Embryonic facial prominence (tissue), 1 donor: ENCODE measurements at regions not wholly inside any gene's neighbourhood (a gene's known extent, or its start where the extent isn't known, plus 50 kb on each side); places are given as distances from the start of the nearest gene placed in this dataset.

Source experiments
- DNase-seq: peaks from one replicate; pipeline ENCODE4 v3.0.0-alpha.2; 2016; ENCODE audit errors: extremely low spot score

DNA sequence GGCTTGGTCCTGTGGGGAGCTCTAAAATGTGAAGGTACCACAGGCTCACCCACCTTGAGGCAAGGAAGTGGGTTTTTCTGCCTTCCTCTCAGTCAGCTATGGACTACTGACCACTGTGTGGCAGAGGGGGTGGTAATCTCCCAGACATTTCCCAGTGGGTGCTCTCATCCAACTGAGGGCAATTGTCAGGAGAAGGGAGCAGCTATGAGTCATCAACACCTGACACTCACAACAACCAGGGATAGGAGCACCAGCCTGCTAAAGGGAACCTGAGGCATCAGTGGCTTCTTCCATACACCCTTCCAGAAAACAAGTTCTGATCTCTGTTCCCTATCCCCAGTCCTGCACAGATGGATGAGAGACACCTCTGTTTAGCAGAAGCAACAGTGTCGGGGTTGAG, 468.8 kb downstream of the BCOR start:
- DNase-seq: no peak

DNA sequence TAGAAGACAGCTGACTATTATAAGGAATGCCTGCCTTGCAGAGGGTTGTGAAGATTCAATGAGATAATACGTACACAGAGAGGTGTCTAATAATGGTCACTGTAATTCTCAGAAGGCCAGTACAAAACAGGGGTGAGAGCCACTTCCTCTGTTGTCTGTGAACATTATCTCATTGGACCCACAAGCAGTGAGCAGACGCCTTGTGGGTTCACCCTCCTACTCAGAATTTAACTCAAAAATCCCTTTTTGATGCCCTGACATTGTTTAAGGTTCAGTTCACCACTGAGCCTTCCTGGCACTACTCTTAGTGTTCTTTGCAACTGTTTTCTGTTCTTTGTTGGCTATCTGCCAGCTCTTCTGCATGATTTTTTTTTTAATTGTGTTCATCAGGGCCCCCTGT, 467.4 kb downstream of the BCOR start:
- DNase-seq: no peak

DNA sequence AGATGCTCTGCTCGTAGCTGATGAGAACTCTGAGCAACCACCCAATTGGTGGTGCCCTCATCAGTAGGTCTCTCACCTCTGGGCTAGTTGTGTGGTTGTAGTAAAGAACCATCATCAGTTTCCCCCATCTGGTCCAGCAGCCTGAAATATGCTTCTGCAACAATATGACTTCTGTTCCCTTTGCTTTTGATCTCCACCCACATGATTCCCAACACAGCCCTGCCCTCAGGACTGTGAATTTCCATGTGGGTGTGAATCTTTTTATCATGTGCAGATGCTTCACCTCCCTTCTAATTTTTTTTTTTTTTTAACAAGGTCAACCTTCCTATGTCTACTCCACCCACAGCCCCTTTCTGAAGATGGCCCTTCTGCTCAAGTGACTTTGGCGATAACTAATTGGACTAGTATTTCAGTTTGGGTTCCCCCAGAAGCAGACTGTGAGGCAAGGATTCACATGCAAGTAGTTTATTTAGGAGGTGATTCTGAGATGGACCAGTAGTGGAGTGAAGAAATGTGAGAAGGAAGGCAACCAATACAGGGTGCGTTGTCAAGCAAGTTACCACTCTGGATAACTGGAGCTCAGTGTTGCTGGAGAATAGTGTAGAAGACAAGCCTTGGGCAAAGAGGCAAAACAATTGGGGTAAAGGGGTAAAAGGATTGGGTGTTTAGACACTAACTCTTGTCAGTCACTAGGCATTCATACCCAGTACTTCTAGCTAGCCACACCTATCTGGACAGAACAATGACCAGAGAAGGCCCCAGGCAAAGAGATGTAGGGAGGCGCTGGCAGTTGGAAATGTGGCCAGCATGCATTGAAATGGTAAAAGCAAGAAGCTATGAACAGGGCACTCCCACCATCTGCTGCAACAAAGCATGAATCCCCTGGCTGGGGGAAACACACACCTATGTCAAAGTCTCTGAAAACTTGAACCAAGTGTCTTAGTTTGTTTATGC, 466.2 kb downstream of the BCOR start:
- no peak for DNase-seq

DNA sequence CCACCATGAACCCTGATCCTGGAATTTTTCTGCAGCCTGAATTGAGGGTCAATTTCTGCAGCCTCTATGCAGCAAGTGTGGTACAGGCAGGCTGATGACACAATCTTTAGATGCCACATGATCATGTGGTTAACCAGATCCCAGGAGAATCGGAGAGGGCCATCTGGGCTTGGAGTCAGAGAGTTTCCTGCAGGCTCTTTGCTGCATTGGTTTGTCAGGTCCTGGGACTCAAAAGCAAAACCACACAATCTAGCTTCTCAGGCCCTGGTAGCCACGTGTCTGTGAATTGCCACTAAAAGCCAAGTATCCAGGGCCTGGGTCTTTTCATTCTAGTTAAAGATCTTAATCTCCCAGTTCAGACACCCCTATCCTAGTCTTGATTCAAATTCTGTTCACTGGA, 464.5 kb downstream of the BCOR start:
- DNase-seq: no peak

DNA sequence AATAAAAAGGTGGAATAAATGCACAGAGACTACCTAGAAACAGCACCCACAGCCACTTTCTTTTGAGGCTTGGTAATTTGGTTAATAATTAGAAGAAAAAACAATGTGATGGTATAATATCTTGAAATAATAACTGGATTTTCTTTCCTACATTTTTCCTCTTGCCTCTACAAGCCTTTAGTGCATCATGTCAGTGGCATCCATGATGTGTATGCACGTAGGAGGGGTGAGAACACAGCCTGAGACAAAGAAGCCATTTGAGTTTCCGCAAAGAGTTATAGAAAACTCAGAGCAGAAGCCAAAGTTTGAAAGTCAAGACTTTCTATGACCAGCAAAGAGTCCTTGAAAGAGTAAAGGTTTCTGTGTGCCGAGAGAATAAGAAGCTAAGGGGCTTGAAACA, 461.3 kb downstream of the BCOR start:
- no peak for DNase-seq

DNA sequence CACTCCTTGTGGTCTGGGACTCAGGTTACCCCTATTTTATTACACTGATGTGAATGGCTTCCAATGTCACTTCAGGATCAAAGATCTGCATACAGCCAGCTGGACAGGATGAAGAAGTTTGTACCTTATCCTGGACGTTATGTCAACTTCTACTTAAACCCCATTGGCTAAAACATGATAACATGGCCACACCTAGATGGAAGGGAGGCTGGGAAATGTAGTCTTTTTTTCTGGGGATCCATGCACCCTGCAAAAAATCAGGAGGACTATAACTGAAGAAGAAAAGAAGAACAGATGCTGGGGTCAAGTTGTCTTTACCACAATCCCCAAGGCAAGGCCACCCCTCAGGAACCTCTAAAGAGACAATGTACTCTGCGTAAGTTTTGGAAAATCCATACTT, 459.2 kb downstream of the BCOR start:
- DNase-seq: no peak

DNA sequence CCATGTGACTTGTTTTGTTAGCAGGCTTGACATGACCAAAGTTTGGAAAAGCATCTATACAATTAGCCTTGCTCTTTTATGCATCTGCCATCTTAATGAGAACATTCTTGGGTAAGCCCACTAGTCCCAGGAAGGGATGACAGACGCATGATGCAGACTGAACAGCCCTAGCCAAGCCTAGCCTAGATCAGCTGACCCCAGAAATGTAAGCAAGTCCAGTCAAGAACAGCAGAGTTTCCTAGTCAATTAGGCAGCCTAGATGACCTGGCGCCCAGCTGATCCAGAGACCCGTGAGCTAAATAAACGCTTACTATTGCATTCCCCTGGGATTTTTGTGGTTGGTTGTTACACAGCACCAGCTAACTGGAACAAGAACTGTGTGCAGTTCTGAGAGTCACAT, 457.9 kb downstream of the BCOR start:
- DNase-seq: no peak

DNA sequence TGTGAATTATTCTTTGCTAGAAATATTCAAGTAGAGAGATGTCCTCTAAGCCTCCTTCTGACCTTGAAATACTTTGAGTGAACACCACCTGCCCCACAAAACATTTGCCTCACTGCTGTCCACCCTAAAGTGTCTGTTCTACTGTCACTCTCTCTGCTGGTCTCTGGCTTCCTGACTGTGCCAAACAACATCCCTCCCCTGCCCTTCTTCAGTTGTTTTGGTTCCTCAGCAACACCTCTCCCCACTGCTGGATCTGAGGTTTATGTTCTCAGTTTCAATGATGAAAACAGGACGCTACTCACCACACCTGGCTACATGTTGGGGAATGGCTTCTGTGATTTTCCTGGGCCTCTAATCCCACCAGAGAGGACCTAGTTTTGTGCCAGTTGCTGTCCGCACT, 456.9 kb downstream of the BCOR start:
- DNase-seq: no peak

DNA sequence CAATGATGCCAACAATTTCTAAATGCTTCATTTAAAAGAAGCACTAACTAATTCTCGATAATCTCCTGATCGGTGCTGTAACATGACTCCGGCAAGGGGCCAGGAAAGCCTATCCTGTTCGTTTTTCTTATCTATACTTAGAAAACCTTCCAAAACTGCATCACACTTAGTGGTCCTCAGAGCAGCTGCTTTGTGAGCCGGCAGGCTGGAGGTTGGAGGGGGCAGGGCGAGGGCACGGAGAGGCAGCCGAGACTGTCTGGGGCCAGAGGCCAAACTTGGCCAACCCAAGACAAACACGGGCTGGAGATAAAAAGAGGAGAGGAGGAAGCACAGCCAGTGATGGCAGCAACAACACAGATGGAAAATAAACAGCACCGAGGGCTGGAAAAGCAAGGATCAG, 455.7 kb downstream of the BCOR start:
- DNase-seq: no peak

DNA sequence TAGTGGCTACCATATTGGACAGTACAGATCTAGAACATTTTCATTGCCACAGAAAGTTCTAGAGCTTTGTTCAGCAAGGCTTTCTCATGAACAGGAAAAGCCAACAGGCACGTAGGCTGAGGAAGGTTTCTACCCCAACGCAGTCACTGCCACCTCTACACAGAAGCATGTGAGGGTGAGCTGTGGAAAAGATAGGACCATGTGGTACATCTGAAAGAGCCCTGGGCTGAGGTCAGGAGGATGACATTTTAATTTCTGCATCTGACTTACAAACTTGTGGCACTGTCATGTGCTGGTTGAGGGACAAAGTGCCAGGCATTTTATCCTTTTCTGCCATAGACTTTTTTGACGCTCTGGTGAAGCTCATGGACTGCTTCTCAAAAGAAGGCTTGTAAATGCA, 454.2 kb downstream of the BCOR start:
- no peak for DNase-seq

DNA sequence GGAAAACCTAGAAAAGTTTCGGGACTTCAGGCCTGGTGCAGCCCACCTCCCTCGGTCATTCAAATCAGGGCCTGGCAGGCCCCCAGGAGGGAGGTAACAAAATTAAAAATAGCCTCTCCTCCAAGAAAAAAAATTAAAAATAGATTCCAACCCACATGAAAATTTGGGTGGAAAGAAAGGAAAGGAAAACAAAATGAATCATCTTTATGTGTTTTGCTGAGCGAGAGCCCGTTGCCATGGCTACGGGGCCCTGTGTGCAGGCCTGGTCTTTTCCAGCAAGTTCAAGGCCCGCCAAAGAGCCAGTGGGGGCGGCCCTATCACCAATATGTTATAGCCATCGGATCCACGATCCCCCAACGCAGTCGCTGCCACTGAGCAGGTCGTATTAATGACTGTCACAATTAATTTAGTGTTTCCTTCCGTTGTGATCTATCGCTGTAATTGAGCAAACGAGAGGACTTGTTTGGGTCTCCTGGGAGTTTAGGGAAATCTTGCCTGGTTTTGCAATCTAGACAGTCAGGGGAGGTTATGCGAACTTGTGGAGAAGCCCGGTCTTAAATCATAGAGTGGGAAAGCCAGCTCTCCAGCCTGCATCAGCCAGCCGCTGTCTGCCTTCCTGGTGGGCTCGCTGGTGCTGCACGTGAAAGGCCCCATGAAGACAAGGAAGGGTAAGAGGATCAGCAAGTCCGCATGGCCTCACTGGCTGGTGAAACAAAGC, 452.4 kb downstream of the BCOR start:
- no peak for DNase-seq

DNA sequence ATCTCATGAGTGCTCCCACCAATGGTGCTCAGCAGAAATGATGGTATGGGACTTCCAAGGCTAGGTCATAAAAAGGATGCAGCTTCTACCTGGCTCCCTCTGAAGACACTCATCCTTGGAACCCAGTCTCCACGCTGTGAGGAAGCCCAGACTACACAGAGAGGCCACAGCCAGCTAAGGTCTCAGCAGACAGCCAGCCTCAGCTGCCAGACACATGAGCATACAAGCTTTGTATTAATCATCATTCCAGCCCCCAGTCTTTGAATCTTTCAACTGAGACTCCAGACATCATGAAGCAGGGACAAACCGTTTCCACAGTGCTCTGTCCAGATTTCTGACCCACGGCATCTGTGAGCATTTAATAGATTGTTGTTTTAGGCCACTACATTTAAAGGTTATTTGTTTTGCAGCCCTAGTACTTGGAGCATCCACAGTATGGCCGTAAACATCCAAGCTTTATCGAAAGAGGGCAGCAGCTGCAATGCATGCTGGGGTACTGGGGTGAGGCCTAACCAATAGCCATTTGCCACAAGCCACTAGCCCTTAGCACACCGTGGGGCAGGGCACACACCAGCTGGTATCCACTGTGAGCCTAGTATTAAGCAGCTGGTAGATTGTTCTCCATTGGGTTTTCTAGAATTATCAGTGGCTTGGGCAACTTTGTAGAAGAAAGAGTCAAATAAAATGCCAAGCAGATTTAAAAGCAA, 449.1 kb downstream of the BCOR start:
- DNase-seq: no peak

DNA sequence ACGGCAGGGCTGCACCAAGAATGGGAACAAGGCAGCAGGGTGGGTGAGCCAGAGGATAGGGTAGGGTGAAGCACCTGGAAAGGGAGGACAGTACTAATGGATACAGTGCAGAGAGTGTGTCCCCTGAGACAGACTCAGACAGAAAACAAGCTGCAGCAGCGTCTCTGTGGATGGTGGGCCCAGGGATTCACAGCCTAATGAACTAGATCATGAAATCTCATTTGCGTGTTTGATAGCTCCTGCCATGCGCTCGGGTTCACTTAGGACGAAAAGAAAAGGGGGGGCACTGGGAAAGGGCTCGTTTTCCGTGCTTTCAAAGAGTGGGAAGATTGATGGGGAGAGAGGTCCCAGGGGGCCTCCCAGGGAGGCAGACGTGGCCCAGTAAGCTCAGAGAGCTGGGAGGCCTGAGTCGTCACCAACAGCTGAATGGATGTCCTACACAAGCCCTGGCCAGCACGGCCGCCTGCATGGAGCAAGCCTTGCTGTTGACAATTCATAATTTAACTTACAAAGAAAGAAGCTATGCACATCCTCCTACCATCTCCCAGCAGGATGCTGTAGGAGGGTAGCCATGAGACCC, 446.9 kb downstream of the BCOR start:
- DNase-seq: no peak

DNA sequence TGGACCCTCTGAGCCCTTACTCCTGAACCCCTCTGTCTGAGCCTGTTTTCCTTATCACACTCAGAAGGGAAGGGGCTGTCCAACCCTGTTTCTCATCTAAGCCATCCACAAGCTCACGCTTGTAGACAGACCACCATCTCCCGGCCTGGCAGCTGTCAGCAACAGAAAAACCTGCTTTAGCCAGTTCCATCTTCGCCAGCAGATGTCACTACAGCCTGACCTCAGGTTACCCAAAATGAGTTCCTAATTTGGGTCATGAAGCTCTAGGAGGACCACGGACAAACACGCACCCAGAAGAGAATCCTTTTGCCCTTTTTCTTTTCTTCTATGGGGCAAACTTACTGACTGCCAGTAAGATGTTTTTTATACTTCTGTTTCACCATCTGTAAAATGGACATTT, 445.4 kb downstream of the BCOR start:
- no peak for DNase-seq

DNA sequence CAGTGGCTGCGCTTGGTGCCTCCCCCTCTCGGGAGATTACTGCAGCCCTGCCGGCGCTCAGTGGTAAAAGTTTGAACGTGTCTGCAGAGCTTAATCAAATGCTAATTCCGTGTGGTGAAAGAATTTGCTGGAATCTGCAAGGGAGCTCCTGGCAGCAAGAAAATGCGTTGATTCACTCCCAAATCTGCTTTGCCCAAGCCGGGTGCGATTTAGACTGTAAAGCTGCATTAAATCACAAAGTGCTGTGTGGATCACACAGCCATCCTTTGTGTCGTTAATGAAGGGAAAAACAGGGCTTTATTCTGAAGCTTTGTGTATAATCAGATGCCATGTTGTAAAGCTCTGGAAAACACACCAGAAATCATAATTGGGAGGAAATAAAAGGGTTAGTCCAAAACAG, 444.1 kb downstream of the BCOR start:
- no peak for DNase-seq

DNA sequence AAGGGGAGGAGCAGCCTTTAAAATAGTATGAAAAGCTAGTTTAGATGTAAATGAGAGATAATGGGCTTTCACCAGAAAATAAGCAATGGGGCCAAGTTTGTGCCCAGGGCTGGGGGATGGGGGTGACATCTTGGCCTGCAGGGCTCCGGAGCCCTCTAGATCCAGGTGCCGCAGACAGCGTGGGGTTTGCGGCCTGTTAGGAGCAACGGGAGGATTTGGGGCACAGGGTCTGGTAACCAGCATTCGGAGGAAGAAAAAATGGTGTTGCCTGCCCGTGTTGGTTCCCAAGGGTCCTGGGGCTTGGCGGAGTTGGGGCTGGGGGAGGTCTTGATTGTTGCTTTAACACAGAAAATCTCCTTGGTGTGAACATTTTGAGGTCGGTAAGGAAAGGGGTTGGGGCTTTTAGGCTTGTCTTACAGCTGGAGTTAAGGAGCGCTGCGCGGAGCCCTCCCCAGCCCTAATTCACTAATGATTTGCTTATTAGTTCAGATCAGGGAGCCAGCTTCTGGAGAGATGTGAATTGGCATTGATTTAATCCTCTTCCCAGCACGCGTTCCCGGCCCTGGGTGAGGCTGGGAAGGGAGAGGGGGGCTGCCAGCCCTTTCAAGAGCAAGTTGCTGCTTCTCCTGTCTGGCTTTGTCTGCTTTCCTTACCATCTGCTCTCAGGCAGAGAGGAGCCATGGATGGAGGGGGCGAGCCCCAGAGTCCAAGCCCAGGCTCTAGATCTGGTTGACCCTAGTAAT, 443.4 kb downstream of the BCOR start:
- DNase-seq: no peak

DNA sequence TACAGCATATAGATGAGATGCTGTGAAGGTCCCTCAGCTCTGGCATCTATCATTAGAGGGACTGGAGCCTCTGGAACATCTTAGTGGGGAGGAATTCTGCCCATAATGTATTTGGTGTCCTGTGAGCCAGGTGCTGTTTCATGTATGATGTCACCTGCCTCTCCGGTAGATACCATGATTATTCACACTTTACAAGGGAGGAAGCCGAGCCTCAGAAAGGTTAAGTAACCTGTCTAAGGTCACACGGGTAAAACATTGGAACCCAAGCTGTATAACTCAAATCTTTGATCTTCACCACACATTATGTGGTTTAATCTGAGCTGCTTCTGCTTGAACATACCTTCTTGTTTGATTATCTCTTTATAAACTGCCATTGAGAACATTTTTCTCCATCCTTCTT, 442.8 kb downstream of the BCOR start:
- no peak for DNase-seq

DNA sequence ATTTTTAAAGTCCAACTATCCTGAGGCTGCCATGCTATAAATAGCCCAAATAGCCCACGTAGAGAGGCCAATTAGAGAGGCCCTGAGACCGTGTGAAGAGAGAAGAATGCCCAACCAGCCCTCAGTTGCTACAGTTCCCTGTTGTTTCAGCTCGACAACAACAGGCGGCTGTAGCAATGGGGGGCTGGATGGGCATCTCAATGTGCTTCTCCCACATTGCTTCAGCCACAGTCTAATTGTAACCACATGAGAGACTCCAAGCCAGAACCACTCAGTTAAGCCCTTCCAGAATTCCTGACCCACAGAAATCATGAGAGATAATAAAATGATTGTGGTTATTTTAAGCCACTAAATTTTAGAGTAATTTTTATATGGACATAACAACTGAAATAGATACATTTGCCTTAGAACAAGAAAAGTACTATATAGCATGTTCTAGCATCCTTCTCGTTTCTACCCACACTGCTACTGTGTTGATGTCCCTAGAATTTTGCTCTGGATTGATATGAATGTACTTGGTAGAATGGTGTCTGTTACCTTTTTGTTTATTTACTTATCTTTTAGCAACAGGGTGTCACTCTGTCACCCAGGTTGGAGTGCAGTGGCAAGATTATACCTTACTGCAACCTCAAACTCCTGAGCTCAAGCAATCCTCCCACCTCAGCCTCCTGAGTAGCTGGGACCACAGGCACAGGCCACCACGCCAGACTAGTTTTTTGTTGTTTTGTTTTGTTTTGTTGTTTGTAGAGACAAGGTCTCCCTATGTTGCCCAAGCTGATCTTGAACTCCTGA, 436.4 kb downstream of the BCOR start:
- DNase-seq: no peak

DNA sequence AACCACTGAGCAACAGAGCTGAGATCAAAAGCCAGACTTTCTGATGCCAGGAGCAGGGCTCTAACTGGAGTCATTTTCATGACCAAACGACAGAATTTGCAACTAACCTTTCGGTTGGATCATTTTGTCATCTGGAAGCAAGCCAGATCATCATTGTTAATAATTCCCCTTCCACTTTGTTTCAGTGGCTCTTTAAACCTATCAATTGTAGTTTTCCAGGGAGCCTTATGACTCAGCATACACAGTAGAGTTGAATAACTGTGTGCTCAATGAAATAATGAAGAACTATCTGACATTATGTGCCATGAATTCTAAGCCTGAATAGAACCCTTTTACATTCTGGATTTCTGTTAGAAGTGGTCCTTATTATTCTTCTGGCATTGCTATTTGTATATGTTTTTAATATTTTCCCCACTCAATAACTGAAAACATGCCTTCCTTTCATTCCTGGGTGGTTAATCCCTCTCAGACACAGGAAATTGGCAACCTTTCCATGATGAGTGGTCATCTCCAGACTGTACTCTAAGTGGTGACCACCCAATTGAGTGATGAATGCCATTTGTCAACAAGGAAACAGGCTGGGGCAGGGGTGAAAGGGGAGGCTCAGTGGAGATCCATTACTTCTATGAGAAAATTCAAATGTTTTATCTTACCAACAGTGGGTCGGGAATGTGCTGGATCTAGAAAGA, 431.8 kb downstream of the BCOR start:
- no peak for DNase-seq

DNA sequence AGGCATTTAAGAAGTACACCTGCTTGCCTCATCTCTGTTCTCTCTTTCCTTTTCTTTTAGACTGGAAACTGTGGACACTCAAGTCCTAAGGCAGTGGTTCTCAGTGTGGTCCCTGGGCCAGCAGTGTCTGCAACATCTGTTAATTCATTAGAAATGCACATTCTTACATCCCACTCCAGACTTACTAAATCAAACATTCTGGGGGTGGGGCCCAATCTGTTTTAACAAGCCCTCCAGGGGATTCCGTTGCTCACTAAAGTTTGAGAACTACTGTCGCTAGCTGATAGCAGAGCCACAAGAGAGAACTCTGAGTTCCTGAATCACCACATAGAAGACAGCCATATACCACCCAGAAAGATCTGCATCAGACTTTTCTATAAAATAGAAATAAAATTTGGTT, 430.6 kb downstream of the BCOR start:
- no peak for DNase-seq
